HepG2 (cell line): ENCODE measurements at regions not wholly inside any gene's neighbourhood (a gene's known extent, or its start where the extent isn't known, plus 50 kb on each side); places are given as distances from the start of the nearest gene placed in this dataset.

Source experiments
- ATAC-seq: fragments of 200-7000 bp; cut with Tn5 transposase; 3 replicates; pipeline ENCODE4 v1.9.1; 2020; ENCODE audit warnings: mild to moderate bottlenecking, moderate library complexity
- BruUV-seq: library from RNA; stranded (reverse); fragments of 400-500 nt; replicated peaks from 2 replicates; lab custom pipeline; 2021; lab: Mats Ljungman, UMichigan
- CTCF ChIA-PET: fragments of 300-600 bp; formaldehyde crosslinking; extraction: SDS; loops from one replicate; lab custom pipeline; 2021; ENCODE audit warnings: low total read pairs, inconsistent platforms, low intra/inter-chr PET ratio; lab: Yijun Ruan, JAX
- POLR2A ChIA-PET: fragments of 350-600 bp; sonication (Branson Sonifier 250); formaldehyde crosslinking; loops from one replicate; lab custom pipeline; 2020; ENCODE audit warnings: antibody characterized with exemption, inconsistent platforms; lab: Yijun Ruan, JAX
- DNase-seq: peaks from one replicate; pipeline ENCODE4 v3.0.0-alpha.2; 2015; ENCODE audit warnings: low spot score
- FAIRE-seq: peaks from 3 replicates; lab custom pipeline; 2011; peaks lifted over from hg19 to GRCh38; lab: Jason Lieb, UNC
- H2AFZ ChIP-seq: one replicate; pipeline ENCODE4 v1.6.1; 2011; ENCODE audit warnings: low read length, inconsistent platforms
- H3K27ac ChIP-seq: fragments of 300-600 bp; 3 replicates; pipeline ENCODE4 v1.8.0; 2011; ENCODE audit warnings: mixed run types, mild to moderate bottlenecking, mixed read lengths, low read length, inconsistent platforms; ENCODE audit not compliant: insufficient read depth; ENCODE audit errors: extremely low read length
- H3K27me3 ChIP-seq, 2 experiments: fragments of 200-600 bp in 1 of 2; 2 replicates in 1 of 2; 3 replicates in 1 of 2; pipeline versions ENCODE4 v1.6.0 to v1.8.0; 2011; ENCODE audit warnings: low read length in 2 of 2, mild to moderate bottlenecking in 2 of 2, moderate library complexity in 2 of 2, inconsistent platforms in 1 of 2; ENCODE audit not compliant: insufficient read depth in 2 of 2, control insufficient read depth in 1 of 2
- H3K36me3 ChIP-seq, 2 experiments: fragments of 200-600 bp in 1 of 2; replicated peaks in 1 of 2; 2 replicates in 1 of 2; 3 replicates in 1 of 2; pipeline versions ENCODE4 v1.5.1 to v1.8.0; 2011; ENCODE audit warnings: low read length in 2 of 2, inconsistent platforms in 1 of 2; ENCODE audit not compliant: insufficient read depth in 2 of 2, control insufficient read depth in 1 of 2
- H3K4me1 ChIP-seq: 2 replicates; pipeline ENCODE4 v1.5.1; 2012; ENCODE audit warnings: low read length, inconsistent platforms; ENCODE audit not compliant: insufficient read depth
- H3K4me2 ChIP-seq: 2 replicates; pipeline ENCODE4 v1.6.0; 2011; ENCODE audit warnings: low read depth, low read length, inconsistent platforms
- H3K4me3 ChIP-seq, 3 experiments: fragments of 200-600 bp in 1 of 3; sonication (generic), shearing (Covaris generic) in 1 of 3; replicated peaks in 1 of 3; 2 replicates each; pipeline ENCODE4 v1.5.1; 2011 to 2016; ENCODE audit warnings: low read length in 3 of 3, inconsistent platforms in 2 of 3, low read depth in 2 of 3, mild to moderate bottlenecking in 2 of 3, control low read depth in 1 of 3, mixed read lengths in 1 of 3; ENCODE audit not compliant: insufficient read depth in 1 of 3
- H3K79me2 ChIP-seq: one replicate; pipeline ENCODE4 v1.6.1; 2011; ENCODE audit warnings: low read length, inconsistent platforms; ENCODE audit not compliant: insufficient read depth
- H3K9ac ChIP-seq: 2 replicates; pipeline ENCODE4 v1.6.0; 2011; ENCODE audit warnings: mild to moderate bottlenecking, low read depth, low read length, inconsistent platforms; ENCODE audit not compliant: insufficient read depth
- H3K9me3 ChIP-seq: 2 replicates; pipeline ENCODE4 v1.5.1; 2012; ENCODE audit warnings: mild to moderate bottlenecking, low read length
- H4K20me1 ChIP-seq: 2 replicates; pipeline ENCODE4 v1.6.0; 2011; ENCODE audit warnings: inconsistent platforms, mild to moderate bottlenecking, low read length, moderate library complexity; ENCODE audit not compliant: insufficient read depth
- WGBS: methylation state at CpG from one replicate; pipeline ENCODE4 v1.1.6; 2017; ENCODE audit warnings: low lambda C conversion rate; 5-methylcytosine and 5-hydroxymethylcytosine counted together
- in situ Hi-C: cut with HindIII; loops from 2 replicates; pipeline ENCODE4 v1.10.0; 2017; ENCODE audit warnings: low pct_unique_long_range_greater_than_20kb; ENCODE audit not compliant: extremely low pct_ligation_motif_present
- intact Hi-C: fragments of 100-400 bp; cut with micrococcal nuclease; formaldehyde crosslinking; loops from one replicate; pipeline ENCODE4 v1.10.0; 2022; ENCODE audit not compliant: unreplicated experiment
- TF ChIP-seq, protein P1 (sequence below): sonication (generic); formaldehyde crosslinking; IDR thresholded peaks from 2 replicates; pipeline ENCODE4 v1.8.0; 2022; ENCODE audit warnings: low read depth, missing genetic modification reagents
- TF ChIP-seq, protein P2 (sequence below): sonication (generic); formaldehyde crosslinking; IDR thresholded peaks from 2 replicates; pipeline ENCODE4 v1.4.0; 2020; ENCODE audit warnings: missing genetic modification reagents
- TF ChIP-seq, protein P3 (sequence below): sonication (generic); formaldehyde crosslinking; IDR thresholded peaks from 2 replicates; pipeline ENCODE4 v1.8.1; 2023; ENCODE audit warnings: mild to moderate bottlenecking, missing genetic modification reagents
- TF ChIP-seq, protein P4 (sequence below): fragments of 450-650 bp; IDR thresholded peaks from 2 replicates; pipeline ENCODE4 v1.6.1; 2016

DNA sequence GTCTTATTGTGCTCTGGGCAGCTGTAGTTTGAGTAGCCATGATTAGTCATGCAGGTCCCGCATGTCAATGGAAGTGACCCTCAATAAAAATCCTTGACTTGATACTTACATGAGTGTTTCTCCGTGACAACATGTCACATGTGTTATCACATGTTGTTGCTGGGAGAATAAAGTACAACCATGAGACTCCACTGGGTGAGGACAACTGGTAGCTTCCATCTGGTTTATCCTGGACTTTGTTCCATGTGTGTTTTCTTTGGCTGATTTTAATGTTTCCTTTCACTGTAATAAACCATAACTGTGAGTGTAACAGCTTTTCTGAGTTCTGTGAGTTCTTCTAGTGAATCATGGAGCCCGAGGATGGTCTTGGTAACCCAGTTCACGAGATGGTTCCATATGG, 63.1 kb upstream of the NDN start:
- Histone ChIP-seq H4K20me1 (no peaks in the 10 kb centered on the region), H2AFZ (no peak overlapping the region), H3K4me3 (no peak overlapping the region), H3K4me1 (no peaks in the 10 kb centered on the region)
- in situ Hi-C loops: no loop called here
- ATAC-seq: no peak
- TF ChIP-seq, protein P1, sequence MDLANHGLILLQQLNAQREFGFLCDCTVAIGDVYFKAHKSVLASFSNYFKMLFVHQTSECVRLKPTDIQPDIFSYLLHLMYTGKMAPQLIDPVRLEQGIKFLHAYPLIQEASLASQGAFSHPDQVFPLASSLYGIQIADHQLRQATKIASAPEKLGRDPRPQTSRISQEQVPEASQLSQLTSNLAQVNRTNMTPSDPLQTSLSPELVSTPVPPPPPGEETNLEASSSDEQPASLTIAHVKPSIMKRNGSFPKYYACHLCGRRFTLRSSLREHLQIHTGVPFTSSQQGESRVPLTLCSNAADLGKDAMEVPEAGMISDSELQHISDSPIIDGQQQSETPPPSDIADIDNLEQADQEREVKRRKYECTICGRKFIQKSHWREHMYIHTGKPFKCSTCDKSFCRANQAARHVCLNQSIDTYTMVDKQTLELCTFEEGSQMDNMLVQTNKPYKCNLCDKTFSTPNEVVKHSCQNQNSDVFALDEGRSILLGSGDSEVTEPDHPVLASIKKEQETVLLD (CRISPR knock-in tag): no peak
- TF ChIP-seq, protein P2, sequence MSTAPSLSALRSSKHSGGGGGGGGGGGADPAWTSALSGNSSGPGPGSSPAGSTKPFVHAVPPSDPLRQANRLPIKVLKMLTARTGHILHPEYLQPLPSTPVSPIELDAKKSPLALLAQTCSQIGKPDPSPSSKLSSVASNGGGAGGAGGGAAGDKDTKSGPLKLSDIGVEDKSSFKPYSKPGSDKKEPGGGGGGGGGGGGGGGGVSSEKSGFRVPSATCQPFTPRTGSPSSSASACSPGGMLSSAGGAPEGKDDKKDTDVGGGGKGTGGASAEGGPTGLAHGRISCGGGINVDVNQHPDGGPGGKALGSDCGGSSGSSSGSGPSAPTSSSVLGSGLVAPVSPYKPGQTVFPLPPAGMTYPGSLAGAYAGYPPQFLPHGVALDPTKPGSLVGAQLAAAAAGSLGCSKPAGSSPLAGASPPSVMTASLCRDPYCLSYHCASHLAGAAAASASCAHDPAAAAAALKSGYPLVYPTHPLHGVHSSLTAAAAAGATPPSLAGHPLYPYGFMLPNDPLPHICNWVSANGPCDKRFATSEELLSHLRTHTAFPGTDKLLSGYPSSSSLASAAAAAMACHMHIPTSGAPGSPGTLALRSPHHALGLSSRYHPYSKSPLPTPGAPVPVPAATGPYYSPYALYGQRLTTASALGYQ: no peak
- TF ChIP-seq, protein P3, sequence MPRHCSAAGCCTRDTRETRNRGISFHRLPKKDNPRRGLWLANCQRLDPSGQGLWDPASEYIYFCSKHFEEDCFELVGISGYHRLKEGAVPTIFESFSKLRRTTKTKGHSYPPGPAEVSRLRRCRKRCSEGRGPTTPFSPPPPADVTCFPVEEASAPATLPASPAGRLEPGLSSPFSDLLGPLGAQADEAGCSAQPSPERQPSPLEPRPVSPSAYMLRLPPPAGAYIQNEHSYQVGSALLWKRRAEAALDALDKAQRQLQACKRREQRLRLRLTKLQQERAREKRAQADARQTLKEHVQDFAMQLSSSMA (CRISPR knock-in tag): no peak
- TF ChIP-seq, protein P4, sequence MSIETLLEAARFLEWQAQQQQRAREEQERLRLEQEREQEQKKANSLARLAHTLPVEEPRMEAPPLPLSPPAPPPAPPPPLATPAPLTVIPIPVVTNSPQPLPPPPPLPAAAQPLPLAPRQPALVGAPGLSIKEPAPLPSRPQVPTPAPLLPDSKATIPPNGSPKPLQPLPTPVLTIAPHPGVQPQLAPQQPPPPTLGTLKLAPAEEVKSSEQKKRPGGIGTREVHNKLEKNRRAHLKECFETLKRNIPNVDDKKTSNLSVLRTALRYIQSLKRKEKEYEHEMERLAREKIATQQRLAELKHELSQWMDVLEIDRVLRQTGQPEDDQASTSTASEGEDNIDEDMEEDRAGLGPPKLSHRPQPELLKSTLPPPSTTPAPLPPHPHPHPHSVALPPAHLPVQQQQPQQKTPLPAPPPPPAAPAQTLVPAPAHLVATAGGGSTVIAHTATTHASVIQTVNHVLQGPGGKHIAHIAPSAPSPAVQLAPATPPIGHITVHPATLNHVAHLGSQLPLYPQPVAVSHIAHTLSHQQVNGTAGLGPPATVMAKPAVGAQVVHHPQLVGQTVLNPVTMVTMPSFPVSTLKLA: peak; percentile 58; the same call in 1 of the 2 replicates
- TF ChIP-seq, all 625 proteins: peak for 1
- Histone ChIP-seq H3K9me3 (peaks cover 8% of the 10 kb centered on the region; the same call in 1 of the 2 replicates), H3K79me2 (no peaks in the 10 kb centered on the region), H3K36me3 (no peaks in the 10 kb centered on the region), H3K27me3 (no peaks in the 10 kb centered on the region), H3K27ac (no peak overlapping the region), H3K9ac (no peak overlapping the region), H3K4me2 (no peak overlapping the region)
- FAIRE-seq: no peak
- DNase-seq: no peak
- WGBS: 37% methylated on average over 4 of the region's 4 CpGs
- CTCF ChIA-PET: no interaction called here
- BruUV-seq: no TSS peak
- intact Hi-C loops: no loop called here
- POLR2A ChIA-PET: no interaction called here
